ENCODE measurements at regions not wholly inside any gene's neighbourhood (a gene's known extent, or its start where the extent isn't known, plus 50 kb on each side); places are given as distances from the start of the nearest gene placed in this dataset.
"Not testable (repeated sequence)": the region's sequence is repeated elsewhere in the genome, so short reads cannot be mapped to it uniquely, and the experiment has no call there.

- Mint-ChIP-seq H3K27ac (ENCODE audit: unreplicated experiment) (no peak overlapping the region), H3K36me3 (ENCODE audit: low read depth) (no peaks in the 10 kb centered on the region), H3K4me1 (ENCODE audit: low read depth) (no peaks in the 10 kb centered on the region), H3K9me3 (ENCODE audit: low read depth) (peaks cover 16% of the 10 kb centered on the region), H3K4me3 (ENCODE audit: unreplicated experiment) (no peak overlapping the region), H3K27me3 (ENCODE audit: low read depth) (peaks cover 29% of the 10 kb centered on the region)
- TF ChIP-seq, protein P1, sequence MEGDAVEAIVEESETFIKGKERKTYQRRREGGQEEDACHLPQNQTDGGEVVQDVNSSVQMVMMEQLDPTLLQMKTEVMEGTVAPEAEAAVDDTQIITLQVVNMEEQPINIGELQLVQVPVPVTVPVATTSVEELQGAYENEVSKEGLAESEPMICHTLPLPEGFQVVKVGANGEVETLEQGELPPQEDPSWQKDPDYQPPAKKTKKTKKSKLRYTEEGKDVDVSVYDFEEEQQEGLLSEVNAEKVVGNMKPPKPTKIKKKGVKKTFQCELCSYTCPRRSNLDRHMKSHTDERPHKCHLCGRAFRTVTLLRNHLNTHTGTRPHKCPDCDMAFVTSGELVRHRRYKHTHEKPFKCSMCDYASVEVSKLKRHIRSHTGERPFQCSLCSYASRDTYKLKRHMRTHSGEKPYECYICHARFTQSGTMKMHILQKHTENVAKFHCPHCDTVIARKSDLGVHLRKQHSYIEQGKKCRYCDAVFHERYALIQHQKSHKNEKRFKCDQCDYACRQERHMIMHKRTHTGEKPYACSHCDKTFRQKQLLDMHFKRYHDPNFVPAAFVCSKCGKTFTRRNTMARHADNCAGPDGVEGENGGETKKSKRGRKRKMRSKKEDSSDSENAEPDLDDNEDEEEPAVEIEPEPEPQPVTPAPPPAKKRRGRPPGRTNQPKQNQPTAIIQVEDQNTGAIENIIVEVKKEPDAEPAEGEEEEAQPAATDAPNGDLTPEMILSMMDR (IDR thresholded peaks at IDR 0.05) = no peak
- DNase-seq (ENCODE audit: low spot score) = no peak
Observed at GRCh38 chr2:33696234-33696633, 97.1 kb upstream of the FAM98A start.

- TF ChIP-seq, protein P1 (IDR thresholded peaks at IDR 0.05) = no peak
- Mint-ChIP-seq H3K27ac (ENCODE audit: unreplicated experiment) (no peak overlapping the region), H3K4me3 (ENCODE audit: unreplicated experiment) (no peak overlapping the region), H3K36me3 (ENCODE audit: low read depth) (peaks cover 2% of the 10 kb centered on the region), H3K27me3 (ENCODE audit: low read depth) (peaks cover 29% of the 10 kb centered on the region), H3K9me3 (ENCODE audit: low read depth) (peaks cover 25% of the 10 kb centered on the region), H3K4me1 (ENCODE audit: low read depth) (no peaks in the 10 kb centered on the region)
- DNase-seq (ENCODE audit: low spot score) = no peak
Observed at GRCh38 chr2:33694904-33695303, 95.8 kb upstream of the FAM98A start.

- not testable (repeated sequence) for H3K4me3 Mint-ChIP-seq (ENCODE audit: unreplicated experiment); H3K27ac Mint-ChIP-seq (ENCODE audit: unreplicated experiment); H3K4me1 Mint-ChIP-seq (ENCODE audit: low read depth); DNase-seq (ENCODE audit: low spot score); H3K36me3 Mint-ChIP-seq (ENCODE audit: low read depth)
- peaks cover 16% of the 10 kb centered on the region for H3K27me3 Mint-ChIP-seq (ENCODE audit: low read depth)
- H3K9me3 Mint-ChIP-seq (ENCODE audit: low read depth) = peaks cover 46% of the 10 kb centered on the region
Observed at GRCh38 chr2:33690686-33691085, 91.6 kb upstream of the FAM98A start.

- Mint-ChIP-seq H3K4me1 (ENCODE audit: low read depth) (no peaks in the 10 kb centered on the region), H3K36me3 (ENCODE audit: low read depth) (peaks cover 1% of the 10 kb centered on the region), H3K4me3 (ENCODE audit: unreplicated experiment) (no peak overlapping the region), H3K9me3 (ENCODE audit: low read depth) (peaks cover 7% of the 10 kb centered on the region), H3K27ac (ENCODE audit: unreplicated experiment) (no peak overlapping the region), H3K27me3 (ENCODE audit: low read depth) (peaks cover 32% of the 10 kb centered on the region)
- TF ChIP-seq, protein P1 (IDR thresholded peaks at IDR 0.05) = peak; percentile 75
- no peak for DNase-seq (ENCODE audit: low spot score)
Observed at GRCh38 chr2:33681364-33681757, 82.3 kb upstream of the FAM98A start.

GRCh38 chr2:33680644-33681363, 81.7 kb upstream of the FAM98A start:
- peaks cover 32% of the 10 kb centered on the region for H3K27me3 Mint-ChIP-seq (ENCODE audit: low read depth)
- H3K4me1 Mint-ChIP-seq (ENCODE audit: low read depth) = no peaks in the 10 kb centered on the region
- TF ChIP-seq, protein P1 (IDR thresholded peaks at IDR 0.05) = no peak
- no peak overlapping the region for H3K4me3 Mint-ChIP-seq (ENCODE audit: unreplicated experiment)
- H3K27ac Mint-ChIP-seq (ENCODE audit: unreplicated experiment) = no peak overlapping the region
- H3K9me3 Mint-ChIP-seq (ENCODE audit: low read depth) = peaks cover 7% of the 10 kb centered on the region
- H3K36me3 Mint-ChIP-seq (ENCODE audit: low read depth) = peaks cover 1% of the 10 kb centered on the region
- no peak for DNase-seq (ENCODE audit: low spot score)

GRCh38 chr2:33678436-33678835, 79.3 kb upstream of the FAM98A start:
- Mint-ChIP-seq H3K4me1 (ENCODE audit: low read depth) (peaks cover 2% of the 10 kb centered on the region), H3K36me3 (ENCODE audit: low read depth) (no peaks in the 10 kb centered on the region), H3K27ac (ENCODE audit: unreplicated experiment) (no peak overlapping the region), H3K9me3 (ENCODE audit: low read depth) (no peaks in the 10 kb centered on the region), H3K4me3 (ENCODE audit: unreplicated experiment) (no peak overlapping the region), H3K27me3 (ENCODE audit: low read depth) (peaks cover 23% of the 10 kb centered on the region)
- TF ChIP-seq, protein P1 (IDR thresholded peaks at IDR 0.05) = no peak
- no peak for DNase-seq (ENCODE audit: low spot score)
